HG02588 (cell line): ENCODE measurements at regions not wholly inside any gene's neighbourhood (a gene's known extent, or its start where the extent isn't known, plus 50 kb on each side); places are given as distances from the start of the nearest gene placed in this dataset.

ENCODE experiments used
- ATAC-seq: cut with Tn5 transposase; IDR thresholded peaks from one replicate; pipeline ENCODE4 v1.9.1; 2021; ENCODE audit warnings: mild to moderate bottlenecking, moderate library complexity; ENCODE audit not compliant: unreplicated experiment

DNA sequence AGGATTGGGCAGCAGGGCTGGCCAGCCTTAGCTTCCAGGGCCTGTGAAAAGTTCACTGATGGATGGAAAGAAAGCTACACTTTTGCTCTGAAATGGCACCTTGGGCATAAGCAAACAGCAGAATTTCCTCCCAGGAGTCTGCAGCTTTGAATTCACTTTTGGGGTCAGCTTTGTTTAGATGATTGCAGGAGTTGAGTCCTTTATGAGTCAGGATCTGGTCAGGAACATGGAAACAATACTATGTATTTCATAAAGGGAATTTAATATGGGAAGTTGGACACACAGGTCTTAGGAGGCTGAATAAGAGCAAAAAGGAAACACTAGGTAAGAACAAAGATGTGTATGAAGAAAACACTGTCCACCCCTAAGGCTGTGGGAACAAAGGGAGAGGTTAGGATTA lies 345.3 kb downstream of the TSN start:
- ATAC-seq = no peak

DNA sequence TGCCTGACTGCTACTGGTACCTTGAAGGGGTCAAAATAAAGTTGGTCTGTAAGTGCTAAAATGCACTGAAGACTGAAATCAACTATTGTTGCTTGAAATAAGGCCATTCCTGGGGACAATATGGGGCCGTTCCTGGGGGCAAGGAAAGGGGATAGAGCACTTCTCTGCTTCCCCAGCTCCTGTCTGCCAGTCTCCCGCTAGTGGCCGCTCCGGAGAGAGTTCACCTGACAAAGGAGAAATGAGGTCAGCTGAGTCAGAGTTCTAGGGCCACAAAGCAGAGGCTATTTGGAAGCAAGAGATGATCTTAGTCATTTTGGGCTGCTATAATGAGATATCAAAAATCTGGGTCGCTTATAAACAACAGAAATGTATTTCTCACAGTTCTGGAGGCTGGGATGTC lies 345.9 kb downstream of the TSN start:
- ATAC-seq = no peak

DNA sequence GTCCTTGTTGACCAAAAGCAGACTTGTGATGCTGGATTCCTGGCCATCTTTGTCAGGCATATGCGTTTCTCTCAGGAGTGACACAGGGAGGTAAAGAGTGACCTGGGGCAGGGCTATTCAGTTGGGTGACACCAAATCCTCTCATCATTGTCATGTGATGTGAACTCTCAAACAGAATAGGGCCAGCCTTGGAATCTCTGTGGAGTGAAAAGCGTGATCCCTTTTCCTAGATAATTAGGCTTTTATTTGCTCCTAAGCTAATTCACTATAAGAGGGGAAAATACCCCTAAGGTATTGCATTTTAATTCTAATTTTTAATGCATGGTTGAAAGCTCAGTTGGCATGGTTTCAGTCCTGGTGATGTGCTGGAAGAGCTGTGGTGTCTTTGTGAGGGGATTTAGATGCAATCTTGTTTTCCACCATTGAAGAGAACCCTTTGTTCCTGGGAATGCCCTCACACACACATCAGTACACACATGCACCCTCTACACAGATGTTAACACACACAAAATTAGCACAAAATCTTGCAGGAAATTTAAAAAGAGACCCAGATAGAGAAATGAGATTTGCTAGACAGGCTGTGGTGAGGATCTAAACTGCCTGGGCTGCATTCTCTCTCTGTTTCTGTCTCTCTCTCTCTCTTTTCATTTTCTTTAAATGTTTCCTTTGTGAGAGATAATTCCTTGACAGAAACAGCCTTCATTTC lies 349.9 kb downstream of the TSN start:
- no peak for ATAC-seq

DNA sequence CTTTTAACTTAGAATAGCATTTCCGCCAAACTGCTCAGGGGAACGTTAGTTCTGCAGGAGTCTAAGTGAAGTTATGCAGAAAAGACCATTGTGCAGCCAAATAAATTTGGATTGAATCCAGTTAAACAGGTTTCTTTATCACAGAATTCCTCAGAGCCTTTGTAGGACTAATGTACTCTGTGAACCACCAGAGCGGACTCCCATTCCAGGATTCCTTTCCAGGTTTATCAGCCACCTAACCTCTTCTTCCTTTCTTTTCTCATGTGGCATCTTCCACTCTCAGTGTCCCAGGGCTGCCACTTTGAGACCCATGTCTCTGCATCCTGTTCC lies 350.4 kb downstream of the TSN start:
- ATAC-seq = no peak

DNA sequence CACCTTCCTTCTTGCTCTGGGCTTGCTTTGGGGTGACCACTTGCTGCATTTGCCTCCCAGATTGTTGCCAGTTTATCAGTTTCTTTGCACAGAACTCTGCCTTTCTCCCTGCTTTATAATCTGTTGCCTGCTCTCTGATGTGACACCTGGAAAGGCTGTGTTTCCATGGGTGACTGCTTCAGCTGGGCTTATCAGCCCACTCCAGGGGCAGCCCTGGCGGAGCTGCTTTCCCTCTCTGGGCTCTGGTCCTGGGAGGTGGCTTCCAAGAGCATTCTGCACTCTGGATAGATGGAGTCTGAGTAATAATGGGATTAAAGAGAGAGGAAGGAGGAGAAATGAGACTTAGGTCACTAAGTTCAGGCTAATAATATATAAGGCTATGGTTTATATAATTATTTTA lies 352.7 kb downstream of the TSN start:
- no peak for ATAC-seq

DNA sequence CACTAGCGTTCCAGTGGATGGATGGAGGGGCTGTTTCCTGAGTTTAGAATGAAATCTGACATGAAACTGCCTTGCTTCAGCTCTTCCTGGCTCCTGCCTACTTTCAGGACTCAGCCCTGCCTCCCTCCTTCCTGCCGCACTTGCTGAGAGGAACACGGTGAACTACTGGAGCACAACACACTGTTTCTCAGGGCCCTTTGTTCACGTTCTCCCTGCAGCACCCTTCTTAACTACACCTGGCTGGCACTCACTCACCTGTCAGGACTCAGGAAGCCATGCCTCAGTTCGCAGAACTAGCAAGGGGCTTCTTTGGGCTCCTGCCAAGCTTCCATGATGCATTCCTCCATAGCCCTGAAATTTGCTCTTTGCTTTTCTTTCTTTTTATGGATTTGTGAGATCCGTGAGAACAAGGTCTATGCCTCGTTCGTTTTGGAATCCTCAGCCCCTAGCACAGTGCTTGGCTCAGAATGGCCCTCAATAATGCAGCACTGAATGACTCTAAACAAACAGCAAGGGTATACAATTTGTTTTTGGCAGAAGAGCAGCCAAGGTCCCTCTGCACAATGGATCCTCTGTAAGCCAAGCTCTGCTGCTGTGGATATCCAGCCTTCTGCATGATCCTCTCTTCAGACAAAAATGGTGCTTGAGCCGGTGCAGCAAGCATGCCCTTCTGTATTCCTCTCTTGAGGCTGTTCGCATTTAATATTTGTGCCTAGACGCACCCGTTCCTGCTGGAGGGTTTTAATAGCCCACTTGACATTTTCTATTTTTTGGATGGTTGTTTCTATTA lies 357.0 kb downstream of the TSN start:
- ATAC-seq = no peak

DNA sequence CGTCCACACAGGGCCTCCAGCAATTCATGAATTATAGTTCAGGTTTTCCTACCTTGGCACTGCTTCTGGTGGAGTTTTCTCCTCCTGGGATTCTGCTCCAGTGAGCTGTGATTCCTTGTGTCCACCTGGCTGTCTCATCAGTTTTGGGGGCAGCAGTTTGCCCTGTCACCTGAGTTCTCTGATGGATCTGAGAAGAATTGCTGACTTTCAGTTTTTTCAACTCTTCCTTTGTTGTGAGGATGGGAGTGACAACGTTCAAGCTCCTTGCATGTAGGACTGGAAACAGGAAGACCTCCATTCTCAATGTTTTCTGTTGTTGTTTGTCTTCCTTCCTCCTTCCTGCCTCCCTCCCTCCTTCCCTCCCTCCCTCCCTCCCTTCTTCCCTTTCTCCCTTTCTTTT lies 359.0 kb downstream of the TSN start:
- ATAC-seq = no peak

DNA sequence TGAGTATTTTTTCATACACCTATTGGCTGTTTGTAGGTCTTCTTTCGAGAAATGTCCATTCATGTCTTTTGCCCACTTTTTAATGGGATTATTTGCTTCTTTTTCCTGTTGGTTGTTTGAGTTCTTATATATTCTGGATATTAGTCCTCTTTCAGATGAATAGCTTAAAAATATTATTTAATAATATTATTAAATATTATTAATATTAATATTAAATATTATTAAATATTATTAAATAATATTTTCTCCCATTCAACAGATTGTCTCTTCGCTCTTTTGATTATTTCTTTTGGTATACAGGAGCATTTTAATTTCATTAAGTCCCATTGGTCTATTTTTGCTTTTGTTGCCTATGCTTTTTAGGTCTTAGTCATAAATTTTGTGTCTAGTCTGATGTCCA lies 361.9 kb downstream of the TSN start:
- no peak for ATAC-seq

DNA sequence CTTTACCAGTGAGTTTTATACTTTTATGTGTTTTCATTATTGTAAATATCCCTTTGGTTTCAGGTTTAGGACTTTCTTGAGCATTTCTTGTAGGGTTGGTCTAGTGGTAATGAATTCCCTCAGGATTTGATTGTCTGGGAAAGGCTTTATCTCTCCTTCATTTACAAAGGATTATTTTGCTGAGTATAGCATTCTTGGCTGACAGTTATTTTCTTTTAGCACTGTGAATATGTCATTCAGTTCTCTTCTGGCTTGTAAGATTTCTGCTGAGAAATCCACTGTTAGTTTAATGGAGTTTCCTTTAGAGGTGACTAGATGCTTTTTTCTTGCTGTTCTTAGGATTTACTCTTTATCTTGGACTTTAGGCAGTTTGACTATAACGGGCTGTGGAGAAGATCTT lies 373.9 kb downstream of the TSN start:
- ATAC-seq = no peak

DNA sequence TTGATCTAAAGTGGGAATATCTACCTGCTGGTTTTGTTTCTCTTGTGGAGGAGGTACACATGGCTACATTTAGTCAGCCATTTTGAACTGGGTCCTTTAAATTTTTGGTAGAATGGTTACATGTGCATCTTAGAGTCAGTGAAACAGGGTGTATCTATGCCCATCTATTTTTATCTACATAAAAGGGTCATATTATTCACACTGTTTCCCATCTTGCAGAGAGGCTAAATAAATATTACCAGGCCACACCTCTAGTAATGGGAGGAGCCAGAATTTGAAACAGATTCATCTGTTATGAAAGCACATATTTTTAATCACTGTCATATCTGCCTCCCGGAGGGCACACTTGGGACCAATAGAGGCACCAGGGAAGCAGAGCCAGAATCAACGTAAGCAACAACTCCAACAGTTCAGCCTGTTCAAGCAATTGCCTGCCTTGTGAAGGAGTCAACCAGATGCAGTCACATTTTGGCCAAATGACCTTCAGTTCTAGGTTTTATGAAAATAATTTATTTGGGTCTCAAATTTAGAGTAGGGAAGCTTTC lies 376.8 kb downstream of the TSN start:
- no peak for ATAC-seq

DNA sequence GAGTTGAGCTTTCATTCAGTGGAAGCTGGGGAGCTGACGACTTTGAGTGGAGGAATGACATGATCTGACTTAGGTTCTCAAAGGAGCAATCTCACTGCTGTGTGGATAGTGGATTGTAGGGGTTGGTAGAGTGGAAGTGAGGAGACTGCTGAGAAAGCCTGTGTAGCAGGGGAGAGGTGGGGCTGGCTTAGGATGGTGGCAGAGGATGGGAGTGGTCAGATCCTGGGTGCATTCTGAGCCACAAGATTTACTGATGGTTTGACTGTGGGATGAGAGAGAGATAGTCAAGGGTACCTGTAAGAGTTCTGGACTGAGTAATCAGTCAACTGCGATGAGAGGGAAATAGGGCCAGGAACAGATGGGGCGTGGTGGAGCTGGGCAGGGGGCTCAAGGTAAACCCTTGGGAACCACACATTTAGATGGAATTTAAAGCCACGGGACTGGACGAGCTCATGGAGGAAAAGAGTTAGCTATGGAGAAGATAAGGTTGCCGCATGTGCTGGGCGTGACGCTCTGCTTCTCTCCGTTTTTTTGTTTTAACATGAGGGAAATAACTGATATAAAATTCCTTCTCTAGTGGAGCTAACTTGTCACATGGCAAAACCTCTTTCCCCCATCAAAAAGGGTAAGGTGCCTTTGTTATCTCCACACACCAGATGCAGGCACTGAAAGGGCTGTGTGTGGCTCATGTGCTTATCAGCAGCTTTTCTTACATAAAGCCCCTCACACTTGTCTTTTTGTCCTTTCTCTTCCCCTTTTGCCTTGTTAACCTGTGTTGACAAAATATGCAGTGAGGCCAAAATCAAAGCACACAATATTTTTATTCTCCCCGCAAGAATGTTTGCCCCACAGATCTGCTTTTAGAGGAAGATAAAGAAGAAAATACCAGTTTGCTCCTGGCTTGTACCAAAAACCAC lies 379.8 kb downstream of the TSN start:
- no peak for ATAC-seq

DNA sequence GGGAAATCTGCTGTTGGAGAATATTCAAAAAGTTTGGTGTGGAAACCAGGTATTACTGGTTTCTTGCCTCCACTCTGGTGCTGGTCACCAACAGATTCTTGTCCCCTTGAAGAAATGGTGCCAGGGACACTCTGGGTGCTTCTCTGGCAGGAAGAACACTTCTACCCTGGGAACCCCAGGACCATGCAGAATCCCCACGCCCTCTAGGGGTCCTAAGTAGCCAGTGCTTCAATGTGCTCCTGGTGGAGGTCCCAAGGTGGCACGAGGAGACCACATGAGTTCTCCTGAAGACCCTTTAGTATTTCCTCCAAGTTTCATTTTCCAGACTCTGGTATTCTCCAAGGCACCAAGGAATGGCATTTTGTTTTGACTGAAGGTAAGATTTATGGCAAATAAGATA lies 380.6 kb downstream of the TSN start:
- no peak for ATAC-seq

DNA sequence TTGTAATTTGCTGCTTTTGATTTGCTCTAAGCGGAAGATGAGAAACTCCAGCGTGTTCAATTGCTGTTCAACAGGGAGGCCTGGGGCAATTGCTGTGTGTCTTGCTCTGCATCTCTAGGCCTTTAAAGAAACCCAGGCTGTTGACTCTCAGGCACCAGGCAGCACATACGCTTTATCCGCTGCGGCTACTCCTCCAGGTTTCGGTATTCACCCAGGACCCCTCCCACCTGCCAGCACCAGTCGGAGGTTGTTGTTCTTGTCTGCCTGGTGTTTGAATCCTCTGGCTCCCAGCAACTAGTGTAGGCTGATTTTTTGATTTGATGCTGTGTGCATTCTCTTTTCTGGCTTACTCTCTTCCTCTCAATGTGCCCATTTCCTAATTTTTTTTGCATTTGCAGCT lies 383.1 kb downstream of the TSN start:
- ATAC-seq = no peak

DNA sequence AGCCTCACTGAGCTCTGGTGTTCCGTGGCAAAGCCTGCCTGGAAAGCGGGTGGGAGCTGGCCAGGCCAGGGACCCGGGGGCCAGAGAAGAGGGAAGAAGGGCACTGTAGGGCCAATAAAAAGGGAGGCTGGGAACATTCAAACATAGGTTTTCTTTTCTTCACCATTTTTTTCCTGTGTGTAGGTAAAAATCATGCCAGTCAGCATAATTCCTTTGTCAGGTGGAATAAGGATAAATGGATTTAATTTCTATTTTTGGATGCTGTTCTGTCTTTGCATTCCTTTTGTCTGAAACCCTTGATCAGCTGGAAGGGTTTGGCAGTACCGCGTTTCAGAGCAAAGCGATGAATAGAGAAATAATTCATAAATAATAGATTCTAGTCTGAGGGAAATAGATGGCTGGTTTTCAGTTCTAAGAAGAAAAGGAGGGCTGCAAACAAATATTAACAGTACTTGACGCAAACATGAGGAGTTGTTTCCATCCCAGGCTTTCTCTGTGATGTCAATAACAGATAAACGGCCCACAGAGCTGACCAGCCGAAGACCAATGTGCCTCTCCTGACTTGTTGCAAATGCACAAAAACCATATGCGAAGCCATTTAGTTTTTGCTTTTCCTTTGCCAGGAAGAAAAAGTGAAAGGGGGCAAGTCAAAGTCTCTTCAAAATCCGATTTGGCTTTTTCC lies 384.4 kb downstream of the TSN start:
- no peak for ATAC-seq

DNA sequence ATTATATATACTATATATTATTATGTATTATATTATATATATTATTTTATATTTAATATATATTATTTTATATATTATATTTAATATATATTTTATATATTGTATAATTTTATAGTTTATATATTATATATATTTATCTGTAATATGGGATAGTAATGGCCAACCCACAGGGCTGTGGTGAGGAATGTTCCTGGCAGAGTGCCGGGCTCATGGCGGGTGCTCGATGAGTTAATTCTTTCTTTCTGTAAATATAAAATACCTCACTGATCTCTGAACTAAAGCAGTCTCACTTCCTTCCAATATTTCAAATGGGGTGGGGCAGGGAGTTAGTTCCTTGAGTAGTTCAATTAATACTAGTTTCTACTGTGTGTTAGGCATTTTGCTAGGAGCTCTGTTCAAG lies 389.4 kb downstream of the TSN start:
- no peak for ATAC-seq

DNA sequence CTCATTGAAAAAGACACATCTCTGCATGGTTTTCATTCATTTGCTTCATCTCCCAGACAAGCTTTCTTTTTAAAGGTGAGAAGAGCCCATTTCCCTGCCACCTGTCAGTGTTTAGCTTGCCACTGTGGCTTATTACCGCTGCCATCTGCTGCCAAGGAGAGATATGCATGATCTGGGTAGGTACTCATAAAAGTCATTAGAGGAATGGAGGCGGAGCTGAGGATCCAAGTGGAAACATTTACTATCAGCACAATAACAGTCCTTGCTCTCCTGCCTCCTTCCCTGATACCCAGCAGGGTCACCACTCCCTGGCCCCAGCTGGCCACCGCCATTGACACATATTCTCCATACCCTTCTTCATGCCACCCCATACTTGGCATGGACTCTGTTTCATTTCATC lies 390.4 kb downstream of the TSN start:
- ATAC-seq = no peak

DNA sequence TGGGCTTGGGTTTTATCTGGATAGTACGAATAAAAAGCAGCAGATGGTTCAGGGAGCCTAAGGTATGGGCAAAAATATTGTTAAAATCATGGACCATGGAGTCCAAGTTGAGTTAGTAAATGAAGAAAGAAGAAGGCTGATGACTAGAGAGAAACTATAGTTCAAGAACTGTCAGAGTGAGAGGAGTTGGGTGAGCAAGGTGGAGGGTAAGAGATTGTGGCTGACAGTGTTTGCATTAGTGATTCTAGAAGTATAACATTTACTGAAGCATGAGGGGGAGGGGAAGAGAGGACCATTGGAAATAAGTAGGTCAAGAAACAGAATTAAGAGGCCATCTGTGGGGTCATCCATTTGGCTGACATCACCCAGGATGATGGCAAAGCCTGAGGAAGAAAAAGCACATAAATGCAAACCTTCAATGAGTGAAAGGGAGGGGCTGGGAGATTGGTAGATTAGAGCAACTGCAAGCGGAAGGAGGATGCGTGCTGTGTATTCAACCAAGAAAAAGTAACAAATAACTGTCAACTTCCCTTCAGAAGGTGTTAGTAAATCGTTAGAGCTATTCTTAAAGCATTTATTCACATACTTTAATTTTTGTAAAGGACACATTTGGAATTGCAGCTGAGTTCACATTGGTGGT lies 392.8 kb downstream of the TSN start:
- no peak for ATAC-seq

DNA sequence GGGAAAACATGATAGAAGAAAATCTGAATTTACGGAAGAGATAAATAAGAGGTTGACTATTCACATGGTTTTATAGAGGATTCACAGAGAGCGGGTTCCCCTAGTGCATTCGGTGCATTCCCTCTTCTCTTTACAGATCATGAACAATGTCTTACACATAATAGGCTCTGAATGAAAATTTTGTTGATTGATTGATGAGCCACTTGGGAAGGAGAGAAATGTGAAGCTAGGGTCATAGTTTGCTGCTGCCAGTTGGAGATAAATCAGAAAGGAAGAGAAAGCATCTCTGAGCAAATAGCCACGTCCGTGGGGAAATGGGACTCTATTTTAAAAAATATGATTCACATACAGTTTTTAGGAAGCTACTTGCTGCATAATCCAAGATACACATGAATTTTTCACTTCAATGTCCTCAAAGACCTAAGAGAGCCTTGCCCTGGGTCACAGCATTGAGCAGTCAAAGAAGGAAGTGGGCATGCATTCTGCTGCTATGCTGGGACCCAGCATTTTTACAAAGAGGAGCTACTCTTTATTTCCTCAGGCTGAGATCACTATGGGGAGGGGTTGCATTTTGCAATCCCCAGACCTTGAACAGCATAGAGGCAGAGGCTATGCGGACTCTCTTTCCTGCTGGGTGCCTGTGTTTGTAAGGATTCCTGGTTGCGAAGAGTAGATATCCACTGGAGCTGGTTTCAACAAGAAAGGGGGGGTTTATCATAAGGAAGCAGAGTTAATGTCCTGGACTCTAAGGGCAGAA lies 395.3 kb downstream of the TSN start:
- ATAC-seq = no peak

DNA sequence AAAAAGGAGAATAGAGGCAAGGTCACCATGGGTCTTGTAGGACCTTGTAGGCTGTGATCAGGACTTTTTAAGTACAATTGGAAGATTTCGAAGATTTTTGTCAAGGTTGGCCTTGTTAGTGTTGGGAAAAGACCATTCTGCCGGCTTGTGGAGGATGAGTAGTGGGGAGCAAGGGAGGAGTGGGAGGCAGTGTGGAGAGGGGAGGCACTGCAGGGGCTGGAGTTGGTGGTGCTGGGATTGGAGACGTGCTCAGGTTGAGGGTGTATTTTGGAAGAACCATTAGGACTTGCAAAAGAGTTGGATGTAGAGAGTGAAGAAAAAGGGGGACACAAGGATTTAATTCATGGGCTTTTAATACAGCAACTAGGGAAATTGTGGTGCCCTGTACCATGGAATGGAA lies 397.1 kb downstream of the TSN start:
- no peak for ATAC-seq
